HG03460 (cell line): ENCODE measurements at regions not wholly inside any gene's neighbourhood (a gene's known extent, or its start where the extent isn't known, plus 50 kb on each side); places are given as distances from the start of the nearest gene placed in this dataset.

Experiments
- ATAC-seq: cut with Tn5 transposase; IDR thresholded peaks from one replicate; pipeline ENCODE4 v1.9.1; 2021; ENCODE audit not compliant: unreplicated experiment

- ATAC-seq: no peak
Measured at GRCh38 chr9:31612336-31613030, 772.0 kb upstream of the ACO1 start.

- no peak for ATAC-seq
Measured at GRCh38 chr9:31615966-31616365, 768.5 kb upstream of the ACO1 start.

- ATAC-seq: no peak
Measured at GRCh38 chr9:31623511-31623910, 760.9 kb upstream of the ACO1 start.

GRCh38 chr9:31629292-31629691, 755.2 kb upstream of the ACO1 start:
- no peak for ATAC-seq

- no peak for ATAC-seq
Measured at GRCh38 chr9:31637265-31637664, 747.2 kb upstream of the ACO1 start.

GRCh38 chr9:31637861-31638260, 746.6 kb upstream of the ACO1 start:
- ATAC-seq: no peak

- ATAC-seq: no peak
Measured at GRCh38 chr9:31639451-31639850, 745.0 kb upstream of the ACO1 start.

GRCh38 chr9:31669311-31669710, 715.1 kb upstream of the ACO1 start:
- ATAC-seq: no peak

GRCh38 chr9:31671011-31671410, 713.4 kb upstream of the ACO1 start:
- no peak for ATAC-seq

- no peak for ATAC-seq
Measured at GRCh38 chr9:31674264-31674663, 710.2 kb upstream of the ACO1 start.

GRCh38 chr9:31677415-31677814, 707.0 kb upstream of the ACO1 start:
- ATAC-seq: no peak

GRCh38 chr9:31677877-31678276, 706.6 kb upstream of the ACO1 start:
- no peak for ATAC-seq

- ATAC-seq: no peak
Measured at GRCh38 chr9:31683116-31683515, 701.3 kb upstream of the ACO1 start.

GRCh38 chr9:31697956-31698355, 686.5 kb upstream of the ACO1 start:
- ATAC-seq: no peak

GRCh38 chr9:31699836-31700235, 684.6 kb upstream of the ACO1 start:
- no peak for ATAC-seq

- ATAC-seq: no peak
Measured at GRCh38 chr9:31700252-31701045, 684.0 kb upstream of the ACO1 start.

GRCh38 chr9:31702957-31703356, 681.5 kb upstream of the ACO1 start:
- ATAC-seq: no peak

- ATAC-seq: no peak
Measured at GRCh38 chr9:31715250-31715649, 669.2 kb upstream of the ACO1 start.

- ATAC-seq: no peak
Measured at GRCh38 chr9:31719262-31719661, 665.2 kb upstream of the ACO1 start.

GRCh38 chr9:31730398-31730797, 654.0 kb upstream of the ACO1 start:
- no peak for ATAC-seq

- ATAC-seq: no peak
Measured at GRCh38 chr9:31733166-31733565, 651.3 kb upstream of the ACO1 start.

- no peak for ATAC-seq
Measured at GRCh38 chr9:31736581-31737179, 647.8 kb upstream of the ACO1 start.
